SK-N-SH treated with all-trans-retinoic acid at 6 μM for 48 hours (cell line): ENCODE measurements at regions not wholly inside any gene's neighbourhood (a gene's known extent, or its start where the extent isn't known, plus 50 kb on each side); places are given as distances from the start of the nearest gene placed in this dataset.
"Not testable (repeated sequence)": the region's sequence is repeated elsewhere in the genome, so short reads cannot be mapped to it uniquely, and the experiment has no call there.

Source experiments
- ATAC-seq: fragments of 200-7000 bp; cut with Tn5 transposase; 3 replicates; pipeline ENCODE4 v1.9.1; 2020; ENCODE audit warnings: mild to moderate bottlenecking, moderate library complexity
- BACH2 ChIP-seq: fragments of 250-450 bp; sonication (Bioruptor Pico); IDR thresholded peaks from 2 replicates; pipeline ENCODE4 v1.9.0; 2021; ENCODE audit warnings: mild to moderate bottlenecking, borderline replicate concordance
- CREB5 ChIP-seq: fragments of 250-450 bp; sonication (Bioruptor Pico); IDR thresholded peaks from 2 replicates; pipeline ENCODE4 v1.5.1; 2020; ENCODE audit warnings: low read depth, mild to moderate bottlenecking, moderate library complexity
- ESRRG ChIP-seq: fragments of 250-450 bp; sonication (Bioruptor Pico); IDR thresholded peaks from 2 replicates; pipeline ENCODE4 v1.6.1; 2021; ENCODE audit warnings: mild to moderate bottlenecking
- GLIS3 ChIP-seq: fragments of 250-450 bp; sonication (Bioruptor Pico); IDR thresholded peaks from 2 replicates; pipeline ENCODE4 v1.5.0; 2020; ENCODE audit warnings: mild to moderate bottlenecking, moderate library complexity
- ISL1 ChIP-seq: fragments of 250-450 bp; sonication (Bioruptor Pico); IDR thresholded peaks from 2 replicates; pipeline ENCODE4 v2.1.2; 2022; ENCODE audit warnings: mild to moderate bottlenecking, moderate library complexity
- OSR1 ChIP-seq: fragments of 250-450 bp; sonication (Bioruptor Pico); IDR thresholded peaks from 2 replicates; pipeline ENCODE4 v1.8.0; 2022; ENCODE audit warnings: moderate library complexity, mild to moderate bottlenecking, inconsistent platforms
- PPARA ChIP-seq: fragments of 250-450 bp; sonication (Bioruptor Pico); IDR thresholded peaks from 2 replicates; pipeline ENCODE4 v1.5.0; 2020; ENCODE audit warnings: mild to moderate bottlenecking, borderline replicate concordance
- RARB ChIP-seq: fragments of 250-450 bp; sonication (Bioruptor Pico); IDR thresholded peaks from 2 replicates; pipeline ENCODE4 v1.8.0; 2021; ENCODE audit warnings: mild to moderate bottlenecking, moderate library complexity
- SNAI2 ChIP-seq: fragments of 250-450 bp; sonication (Bioruptor Pico); IDR thresholded peaks from 2 replicates; pipeline ENCODE4 v1.5.0; 2020; ENCODE audit warnings: mild to moderate bottlenecking, moderate library complexity
- TCF4 ChIP-seq: fragments of 250-450 bp; sonication (Bioruptor Pico); IDR thresholded peaks from 2 replicates; pipeline ENCODE4 v1.8.0; 2021; ENCODE audit warnings: mild to moderate bottlenecking, moderate library complexity, borderline replicate concordance
- TOX ChIP-seq: fragments of 250-450 bp; sonication (Bioruptor Pico); IDR thresholded peaks from 2 replicates; pipeline ENCODE4 v1.8.0; 2021; ENCODE audit warnings: mild to moderate bottlenecking, moderate library complexity, borderline replicate concordance
- TSHZ2 ChIP-seq: fragments of 250-450 bp; sonication (Bioruptor Pico); IDR thresholded peaks from 2 replicates; pipeline ENCODE4 v1.5.0; 2020; ENCODE audit warnings: mild to moderate bottlenecking, moderate library complexity
- ZC3H10 ChIP-seq: fragments of 250-450 bp; sonication (Bioruptor Pico); IDR thresholded peaks from 2 replicates; pipeline ENCODE4 v1.5.1; 2021; ENCODE audit warnings: mild to moderate bottlenecking, moderate library complexity
- ZFP3 ChIP-seq: fragments of 250-450 bp; sonication (Bioruptor Pico); IDR thresholded peaks from 2 replicates; pipeline ENCODE4 v1.5.0; 2020; ENCODE audit warnings: mild to moderate bottlenecking, moderate library complexity
- ZFP30 ChIP-seq: fragments of 450-650 bp; formaldehyde crosslinking; IDR thresholded peaks from 2 replicates; pipeline ENCODE4 v1.5.0; 2022; ENCODE audit warnings: mild to moderate bottlenecking, moderate library complexity
- ZNF565 ChIP-seq: fragments of 450-650 bp; formaldehyde crosslinking; conservative IDR thresholded peaks from 2 replicates; pipeline ENCODE4 v1.5.0; 2020; ENCODE audit warnings: low read depth, mild to moderate bottlenecking, moderate library complexity
- ZNF70 ChIP-seq: fragments of 450-650 bp; formaldehyde crosslinking; IDR thresholded peaks from 2 replicates; pipeline ENCODE4 v1.5.0; 2020; ENCODE audit warnings: mild to moderate bottlenecking, moderate library complexity
- ZNF8 ChIP-seq: fragments of 450-650 bp; formaldehyde crosslinking; IDR thresholded peaks from 2 replicates; pipeline ENCODE4 v1.5.0; 2020; ENCODE audit warnings: mild to moderate bottlenecking, moderate library complexity
- TF ChIP-seq, protein P1 (sequence below): fragments of 250-450 bp; sonication (Bioruptor Pico); IDR thresholded peaks from 2 replicates; pipeline ENCODE4 v1.5.1; 2021; ENCODE audit warnings: mild to moderate bottlenecking, moderate library complexity
- TF ChIP-seq, protein P2 (sequence below): fragments of 250-450 bp; sonication (Bioruptor Pico); IDR thresholded peaks from 2 replicates; pipeline ENCODE4 v1.8.0; 2021; ENCODE audit warnings: low read depth, mild to moderate bottlenecking, moderate library complexity, borderline replicate concordance

DNA sequence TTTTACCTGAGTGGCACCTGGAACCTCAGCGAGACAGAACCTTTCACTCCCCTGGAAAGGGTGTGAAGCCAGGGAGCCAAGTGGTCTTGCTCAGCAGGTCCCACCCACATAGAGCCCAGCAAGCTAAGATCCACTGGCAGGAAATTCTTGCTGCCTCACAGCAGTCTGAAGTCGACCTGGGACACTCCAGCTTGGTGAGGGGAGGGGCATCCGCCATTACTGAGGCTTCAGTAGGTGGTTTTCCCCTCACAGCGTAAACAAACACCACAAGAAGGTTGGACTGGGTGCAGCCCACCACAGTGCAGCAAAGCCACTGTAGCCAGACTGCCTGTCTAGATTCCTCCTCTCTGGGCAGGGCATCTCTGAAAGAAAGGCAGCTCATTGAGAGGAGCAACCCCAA lies 134.7 kb upstream of the RSPO3 start:
- ATAC-seq, result no peak
- no peak for TF ChIP-seq BACH2 (CRISPR knock-in tag)
- TF ChIP-seq ZNF70 (CRISPR knock-in tag), result no peak
- TF ChIP-seq RARB, result no peak
- no peak for TF ChIP-seq ISL1 (CRISPR knock-in tag)
- TF ChIP-seq ESRRG (CRISPR knock-in tag), result no peak
- TF ChIP-seq, all 23 proteins: peak for 0

DNA sequence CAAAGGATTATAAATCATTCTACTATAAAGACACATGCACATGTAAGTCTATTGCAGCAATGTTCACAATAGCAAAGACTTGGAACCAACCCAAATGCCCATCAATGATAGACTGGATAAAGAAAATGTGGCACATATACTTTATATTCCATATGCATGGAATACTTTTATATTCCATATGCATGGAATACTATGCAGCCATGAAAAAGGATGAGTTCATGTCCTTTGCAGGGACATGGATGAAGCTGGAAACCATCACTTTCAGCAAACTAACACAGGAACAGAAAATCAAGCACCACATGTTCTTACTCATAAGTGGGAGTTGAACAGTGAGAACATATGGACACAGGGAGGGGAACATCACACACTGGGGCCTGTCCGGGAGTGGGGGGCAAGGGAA lies 130.3 kb upstream of the RSPO3 start:
- not testable (repeated sequence) for ATAC-seq

- ATAC-seq, result no peak
- TF ChIP-seq TSHZ2 (CRISPR knock-in tag) (no peak), OSR1 (CRISPR knock-in tag) (no peak), ESRRG (CRISPR knock-in tag) (no peak), ZNF70 (CRISPR knock-in tag) (no peak), TOX (CRISPR knock-in tag) (no peak), BACH2 (CRISPR knock-in tag) (no peak), GLIS3 (no peak), ZFP30 (CRISPR knock-in tag) (no peak), PPARA (CRISPR knock-in tag) (no peak), RARB (no peak), ZFP3 (CRISPR knock-in tag) (no peak), CREB5 (CRISPR knock-in tag) (no peak), SNAI2 (CRISPR knock-in tag) (no peak), ZNF565 (CRISPR knock-in tag) (no peak), ISL1 (CRISPR knock-in tag) (no peak), TCF4 (CRISPR knock-in tag) (no peak)
- TF ChIP-seq, protein P1, sequence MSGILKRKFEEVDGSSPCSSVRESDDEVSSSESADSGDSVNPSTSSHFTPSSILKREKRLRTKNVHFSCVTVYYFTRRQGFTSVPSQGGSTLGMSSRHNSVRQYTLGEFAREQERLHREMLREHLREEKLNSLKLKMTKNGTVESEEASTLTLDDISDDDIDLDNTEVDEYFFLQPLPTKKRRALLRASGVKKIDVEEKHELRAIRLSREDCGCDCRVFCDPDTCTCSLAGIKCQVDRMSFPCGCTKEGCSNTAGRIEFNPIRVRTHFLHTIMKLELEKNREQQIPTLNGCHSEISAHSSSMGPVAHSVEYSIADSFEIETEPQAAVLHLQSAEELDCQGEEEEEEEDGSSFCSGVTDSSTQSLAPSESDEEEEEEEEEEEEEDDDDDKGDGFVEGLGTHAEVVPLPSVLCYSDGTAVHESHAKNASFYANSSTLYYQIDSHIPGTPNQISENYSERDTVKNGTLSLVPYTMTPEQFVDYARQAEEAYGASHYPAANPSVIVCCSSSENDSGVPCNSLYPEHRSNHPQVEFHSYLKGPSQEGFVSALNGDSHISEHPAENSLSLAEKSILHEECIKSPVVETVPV, result no peak
- TF ChIP-seq, protein P2, sequence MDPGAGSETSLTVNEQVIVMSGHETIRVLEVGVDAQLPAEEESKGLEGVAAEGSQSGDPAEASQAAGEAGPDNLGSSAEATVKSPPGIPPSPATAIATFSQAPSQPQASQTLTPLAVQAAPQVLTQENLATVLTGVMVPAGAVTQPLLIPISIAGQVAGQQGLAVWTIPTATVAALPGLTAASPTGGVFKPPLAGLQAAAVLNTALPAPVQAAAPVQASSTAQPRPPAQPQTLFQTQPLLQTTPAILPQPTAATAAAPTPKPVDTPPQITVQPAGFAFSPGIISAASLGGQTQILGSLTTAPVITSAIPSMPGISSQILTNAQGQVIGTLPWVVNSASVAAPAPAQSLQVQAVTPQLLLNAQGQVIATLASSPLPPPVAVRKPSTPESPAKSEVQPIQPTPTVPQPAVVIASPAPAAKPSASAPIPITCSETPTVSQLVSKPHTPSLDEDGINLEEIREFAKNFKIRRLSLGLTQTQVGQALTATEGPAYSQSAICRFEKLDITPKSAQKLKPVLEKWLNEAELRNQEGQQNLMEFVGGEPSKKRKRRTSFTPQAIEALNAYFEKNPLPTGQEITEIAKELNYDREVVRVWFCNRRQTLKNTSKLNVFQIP (CRISPR knock-in tag), result no peak
Measured at GRCh38 chr6:127000631-127001030, 117.8 kb upstream of the RSPO3 start.

DNA sequence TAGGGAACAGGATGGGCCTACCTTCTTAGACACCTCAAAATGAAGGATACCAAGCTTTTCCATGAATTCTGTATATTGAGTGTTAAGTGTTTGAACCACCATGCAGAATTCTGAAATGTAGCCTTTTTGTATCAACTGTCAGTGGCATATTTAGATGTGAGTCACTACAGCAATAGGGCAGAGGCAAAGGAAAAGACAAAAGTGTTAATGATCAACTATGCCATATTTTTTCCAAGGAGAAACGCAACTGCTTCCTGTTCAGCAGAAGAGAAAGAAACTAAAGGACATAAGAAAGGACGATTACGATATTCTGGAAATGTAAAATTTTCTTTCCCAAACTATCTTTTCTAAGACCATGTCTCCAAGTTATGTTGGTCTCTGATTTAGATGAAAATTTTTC lies 104.6 kb upstream of the RSPO3 start:
- no peak for ATAC-seq
- no peak for TF ChIP-seq CREB5 (CRISPR knock-in tag)
- TF ChIP-seq ZNF8 (CRISPR knock-in tag), result no peak
- TF ChIP-seq, protein P1, result no peak
- TF ChIP-seq ZNF565 (CRISPR knock-in tag), result no peak
- no peak for TF ChIP-seq TCF4 (CRISPR knock-in tag)
- TF ChIP-seq BACH2 (CRISPR knock-in tag), result no peak
- TF ChIP-seq ZC3H10 (CRISPR knock-in tag), result no peak
